HG02571 (cell line): ENCODE measurements at regions not wholly inside any gene's neighbourhood (a gene's known extent, or its start where the extent isn't known, plus 50 kb on each side); places are given as distances from the start of the nearest gene placed in this dataset.
"Not testable (repeated sequence)": the region's sequence is repeated elsewhere in the genome, so short reads cannot be mapped to it uniquely, and the experiment has no call there.

Experiments used
- ATAC-seq: cut with Tn5 transposase; IDR thresholded peaks from one replicate; pipeline ENCODE4 v1.9.1; 2021; ENCODE audit warnings: mild to moderate bottlenecking, moderate library complexity; ENCODE audit not compliant: unreplicated experiment

GRCh38 chr7:43042302-43042701 lies 70.1 kb upstream of the HECW1 start:
- no peak for ATAC-seq

DNA sequence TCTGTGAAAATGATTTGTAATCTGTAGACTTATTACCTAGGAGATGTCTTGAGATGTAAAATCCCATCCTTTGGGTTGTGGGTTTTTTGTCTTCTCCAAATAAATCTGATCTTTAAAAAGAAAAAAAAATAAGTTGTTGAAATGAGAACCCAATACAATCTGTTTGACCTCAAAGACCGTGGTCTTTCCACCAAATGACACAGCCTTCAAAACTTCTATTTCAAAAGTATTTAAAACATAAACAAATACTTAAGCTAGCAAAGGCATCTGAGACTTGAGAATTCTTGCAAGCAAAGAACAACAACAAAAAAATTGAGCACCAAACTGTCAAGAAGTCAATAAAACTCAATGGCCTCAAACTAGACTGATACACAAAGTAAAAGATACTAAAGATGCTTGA lies 67.9 kb upstream of the HECW1 start:
- ATAC-seq = no peak

DNA sequence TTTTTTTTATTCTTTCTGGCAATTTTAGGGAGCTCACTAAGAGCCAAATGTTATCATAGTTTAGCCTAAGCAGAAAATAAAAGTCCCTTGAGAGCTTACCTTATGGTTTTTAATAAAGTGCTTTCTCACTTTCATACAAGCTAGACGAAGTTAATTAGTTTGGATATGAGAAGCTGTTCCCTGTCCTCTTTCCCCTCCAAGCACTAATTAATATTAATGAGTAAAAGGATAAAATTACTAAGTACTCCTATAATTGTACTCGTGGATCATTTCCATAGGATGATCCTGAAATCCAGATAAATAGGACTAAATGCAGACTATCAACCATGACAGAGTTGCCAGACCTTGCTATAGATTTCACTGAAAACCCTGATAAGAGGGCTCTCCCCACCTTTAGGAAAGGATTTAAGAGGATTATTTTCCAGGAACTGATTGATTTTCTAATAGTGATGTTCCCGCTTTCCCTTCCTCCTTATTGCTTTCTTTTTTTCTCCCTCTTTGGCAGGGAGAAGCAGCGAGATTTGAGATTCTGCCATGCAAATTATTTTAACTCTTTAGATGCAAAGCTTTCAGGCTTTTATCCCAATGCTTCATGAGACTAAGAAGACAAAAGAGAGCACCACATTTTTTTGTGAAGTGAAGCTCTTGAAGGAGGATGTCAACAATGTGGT lies 58.3 kb upstream of the HECW1 start:
- ATAC-seq = no peak

DNA sequence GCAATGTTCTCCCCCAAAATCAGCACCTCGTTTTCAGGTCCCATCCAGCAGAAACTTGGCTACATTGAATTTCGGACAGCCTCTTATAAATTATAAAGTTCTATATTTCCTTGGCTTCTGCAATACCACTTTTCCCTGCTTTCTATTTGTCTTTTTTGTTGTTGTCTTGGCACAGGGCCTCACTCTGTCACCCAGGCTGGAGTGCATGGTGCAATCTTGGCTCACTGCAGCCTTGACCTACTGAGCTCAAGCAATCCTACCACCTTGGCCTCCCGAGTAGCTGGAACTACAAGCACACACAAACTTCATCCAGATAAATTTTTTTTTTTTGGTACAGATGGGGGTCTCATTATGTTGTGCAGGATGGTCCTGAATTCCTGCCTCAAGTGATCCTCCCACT lies 55.3 kb upstream of the HECW1 start:
- no peak for ATAC-seq

DNA sequence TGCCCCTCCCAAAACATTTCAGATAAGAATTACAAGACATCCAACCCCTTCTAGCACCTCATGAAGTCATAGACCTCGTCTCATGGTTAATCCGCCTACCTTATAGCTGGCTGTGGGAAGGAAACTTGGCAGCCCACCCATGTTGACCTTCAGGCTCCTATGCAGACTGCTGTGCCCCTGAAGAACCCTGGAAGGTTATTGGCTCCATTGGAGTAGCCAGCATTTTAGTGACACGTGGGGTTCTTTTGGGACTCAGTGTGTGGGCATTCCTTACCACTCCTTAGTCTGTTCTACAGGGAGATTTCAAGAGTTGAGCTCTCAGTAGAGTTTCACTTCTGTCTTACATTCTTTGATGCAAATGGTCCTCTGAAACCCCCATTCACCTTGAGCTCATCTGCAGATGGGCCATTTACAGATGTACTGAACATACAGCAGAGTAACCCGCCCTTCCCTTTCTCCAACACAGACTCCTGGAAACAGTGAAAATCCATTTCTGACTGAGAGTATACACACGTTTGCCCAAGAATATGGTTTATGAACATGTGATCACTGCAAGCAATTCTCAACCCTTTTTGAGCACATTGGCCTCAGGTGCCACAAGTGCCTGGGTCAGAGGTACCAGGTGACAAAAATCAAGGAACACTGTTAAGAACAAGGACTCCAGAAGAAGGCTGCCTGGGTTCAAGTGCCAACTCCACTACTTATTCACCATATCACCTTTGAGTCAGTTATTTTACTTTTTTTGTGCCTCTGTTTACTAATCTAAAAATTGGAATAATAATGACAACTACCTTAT lies 54.0 kb upstream of the HECW1 start:
- peak; percentile 70 for ATAC-seq

DNA sequence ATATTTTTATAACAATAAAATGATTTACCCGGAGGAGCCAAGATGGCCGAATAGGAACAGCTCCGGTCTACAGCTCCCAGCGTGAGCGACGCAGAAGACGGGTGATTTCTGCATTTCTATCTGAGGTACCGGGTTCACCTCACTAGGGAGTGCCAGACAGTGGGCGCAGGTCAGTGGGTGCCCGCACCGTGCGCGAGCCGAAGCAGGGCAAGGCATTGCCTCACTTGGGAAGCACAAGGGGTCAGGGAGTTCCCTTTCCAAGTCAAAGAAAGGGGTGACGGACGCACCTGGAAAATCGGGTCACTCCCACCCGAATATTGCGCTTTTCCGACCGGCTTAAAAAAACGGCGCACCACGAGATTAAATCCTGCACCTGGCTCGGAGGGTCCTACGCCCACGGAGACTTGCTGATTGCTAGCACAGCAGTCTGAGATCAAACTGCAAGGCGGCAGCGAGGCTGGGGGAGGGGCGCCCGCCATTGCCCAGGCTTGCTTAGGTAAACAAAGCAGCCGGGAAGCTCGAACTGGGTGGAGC lies 53.3 kb upstream of the HECW1 start:
- ATAC-seq = not testable (repeated sequence)
